Calu3 (cell line): ENCODE measurements at regions not wholly inside any gene's neighbourhood (a gene's known extent, or its start where the extent isn't known, plus 50 kb on each side); places are given as distances from the start of the nearest gene placed in this dataset.

Source experiments
- BruUV-seq: library from RNA; stranded (reverse); fragments of 400-500 nt; replicated peaks from 2 replicates; lab custom pipeline; 2021; lab: Mats Ljungman, UMichigan
- CTCF ChIA-PET: fragments of 300-600 bp; sonication (Branson Sonifier 250); formaldehyde crosslinking; loops from one replicate; lab custom pipeline; 2022; ENCODE audit warnings: antibody characterized with exemption; lab: Charles Lee
- DNase-seq: peaks from one replicate; pipeline ENCODE4 v3.0.0; 2022
- H3K27ac Mint-ChIP-seq: one replicate; pipeline ENCODE4 v1.8.0; 2022; ENCODE audit warnings: mixed read lengths; ENCODE audit not compliant: unreplicated experiment
- H3K27me3 Mint-ChIP-seq: one replicate; pipeline ENCODE4 v1.8.0; 2022; ENCODE audit warnings: mixed read lengths; ENCODE audit not compliant: unreplicated experiment
- H3K36me3 Mint-ChIP-seq: one replicate; pipeline ENCODE4 v1.8.0; 2022; ENCODE audit warnings: mild to moderate bottlenecking, moderate library complexity, mixed read lengths; ENCODE audit not compliant: insufficient read depth, unreplicated experiment
- H3K4me1 Mint-ChIP-seq: one replicate; pipeline ENCODE4 v1.8.0; 2022; ENCODE audit warnings: mild to moderate bottlenecking, low read depth, mixed read lengths; ENCODE audit not compliant: unreplicated experiment
- H3K4me3 Mint-ChIP-seq: one replicate; pipeline ENCODE4 v1.8.0; 2022; ENCODE audit warnings: mild to moderate bottlenecking, low read depth, moderate library complexity, mixed read lengths; ENCODE audit not compliant: unreplicated experiment
- H3K9me3 Mint-ChIP-seq: one replicate; pipeline ENCODE4 v1.8.0; 2022; ENCODE audit warnings: low read depth, mixed read lengths; ENCODE audit not compliant: unreplicated experiment
- CTCF ChIP-seq: fragments of 200-600 bp; IDR thresholded peaks from one replicate; pipeline ENCODE4 v1.8.0; 2022; ENCODE audit warnings: antibody characterized with exemption; ENCODE audit not compliant: unreplicated experiment
- intact Hi-C: fragments of 100-400 bp; cut with micrococcal nuclease; formaldehyde crosslinking; loops from one replicate; pipeline ENCODE4 v1.10.0; 2022; ENCODE audit not compliant: unreplicated experiment

GRCh38 chr13:53189162-53189561, 160.5 kb downstream of the OLFM4 start:
- BruUV-seq: no TSS peak
- no peak overlapping the region for H3K4me3 Mint-ChIP-seq
- H3K27me3 Mint-ChIP-seq: no peaks in the 10 kb centered on the region
- intact Hi-C loops: loop anchor here (2.0 to 10.0 kb wide), 2 partner anchors 324 to 580 kb away; no protein-coding TSS in a partner anchor
- no peak for TF ChIP-seq CTCF
- no peak for DNase-seq
- H3K9me3 Mint-ChIP-seq: no peaks in the 10 kb centered on the region
- CTCF ChIA-PET: interaction anchor here (0.6 to 1.0 kb wide), 2 partner anchors 221 to 679 kb away, joined by 3 read pairs; no protein-coding TSS in a partner anchor
- H3K36me3 Mint-ChIP-seq: no peaks in the 10 kb centered on the region
- H3K4me1 Mint-ChIP-seq: no peaks in the 10 kb centered on the region
- no peak overlapping the region for H3K27ac Mint-ChIP-seq

GRCh38 chr13:53191091-53191490, 162.5 kb downstream of the OLFM4 start:
- no peaks in the 10 kb centered on the region for H3K27me3 Mint-ChIP-seq
- no peaks in the 10 kb centered on the region for H3K9me3 Mint-ChIP-seq
- intact Hi-C loops: no loop called here
- no peak overlapping the region for H3K27ac Mint-ChIP-seq
- no peak for DNase-seq
- no peak overlapping the region for H3K4me3 Mint-ChIP-seq
- H3K36me3 Mint-ChIP-seq: no peaks in the 10 kb centered on the region
- TF ChIP-seq CTCF: no peak
- no TSS peak for BruUV-seq
- no peaks in the 10 kb centered on the region for H3K4me1 Mint-ChIP-seq
- CTCF ChIA-PET: no interaction called here

GRCh38 chr13:53197424-53197823, 168.8 kb downstream of the OLFM4 start:
- no peak for DNase-seq
- no peaks in the 10 kb centered on the region for H3K4me1 Mint-ChIP-seq
- intact Hi-C loops: no loop called here
- H3K36me3 Mint-ChIP-seq: no peaks in the 10 kb centered on the region
- CTCF ChIA-PET: no interaction called here
- no peaks in the 10 kb centered on the region for H3K9me3 Mint-ChIP-seq
- no TSS peak for BruUV-seq
- H3K27me3 Mint-ChIP-seq: no peaks in the 10 kb centered on the region
- no peak overlapping the region for H3K4me3 Mint-ChIP-seq
- no peak for TF ChIP-seq CTCF
- no peak overlapping the region for H3K27ac Mint-ChIP-seq

- CTCF ChIA-PET: no interaction called here
- intact Hi-C loops: no loop called here
- Mint-ChIP-seq H3K27me3 (no peaks in the 10 kb centered on the region), H3K4me3 (no peak overlapping the region), H3K4me1 (no peaks in the 10 kb centered on the region), H3K9me3 (no peaks in the 10 kb centered on the region), H3K36me3 (no peaks in the 10 kb centered on the region), H3K27ac (no peak overlapping the region)
- TF ChIP-seq CTCF: no peak
- no TSS peak for BruUV-seq
- no peak for DNase-seq
Observed at GRCh38 chr13:53198017-53198416, 169.4 kb downstream of the OLFM4 start.
